Common myeloid progenitor, CD34-positive (primary cell): ENCODE measurements at regions not wholly inside any gene's neighbourhood (a gene's known extent, or its start where the extent isn't known, plus 50 kb on each side); places are given as distances from the start of the nearest gene placed in this dataset.

Experiments
- CTCF ChIA-PET: fragments of 350-600 bp; sonication (Branson Sonifier 250); formaldehyde crosslinking; loops from one replicate; lab custom pipeline; 2021; ENCODE audit warnings: antibody characterized with exemption; lab: Charles Lee
- POLR2A ChIA-PET: fragments of 350-600 bp; sonication (Branson Sonifier 250); formaldehyde crosslinking; loops from one replicate; lab custom pipeline; 2021; ENCODE audit warnings: antibody characterized with exemption; lab: Charles Lee
- DNase-seq, 3 donors: peaks; one replicate each; pipeline versions ENCODE4 v3.0.0 to v3.0.0-alpha.2; 2013
- H3K27ac ChIP-seq, 2 experiments: 1 replicate in 1 of 2; 2 replicates in 1 of 2; pipeline ENCODE4 v1.7.0; 2013; ENCODE audit warnings: inconsistent platforms in 2 of 2, low read length in 2 of 2, mild to moderate bottlenecking in 2 of 2, low read depth in 1 of 2, moderate library complexity in 1 of 2; ENCODE audit not compliant: severe bottlenecking in 2 of 2, insufficient read depth in 1 of 2, poor library complexity in 1 of 2
- H3K27me3 ChIP-seq, 5 experiments: replicated peaks in 2 of 5; 1 replicate in 3 of 5; 2 replicates in 2 of 5; pipeline versions ENCODE4 v1.6.1 to v1.7.0; 2013; ENCODE audit warnings: low read length in 4 of 5, mild to moderate bottlenecking in 2 of 5, moderate library complexity in 2 of 5, inconsistent platforms in 1 of 5; ENCODE audit not compliant: insufficient read depth in 5 of 5, control insufficient read depth in 4 of 5
- H3K36me3 ChIP-seq, 4 experiments: 1 replicate in 2 of 4; 2 replicates in 2 of 4; pipeline versions ENCODE4 v1.6.1 to v1.7.0; 2013; ENCODE audit warnings: low read length in 3 of 4, control low read depth in 1 of 4, mild to moderate bottlenecking in 1 of 4; ENCODE audit not compliant: control insufficient read depth in 4 of 4, insufficient read depth in 4 of 4
- H3K4me1 ChIP-seq, 4 experiments: 1 replicate in 3 of 4; 2 replicates in 1 of 4; pipeline versions ENCODE4 v1.6.1 to v1.7.1; 2013; ENCODE audit warnings: low read length in 3 of 4, mild to moderate bottlenecking in 3 of 4, control low read depth in 1 of 4, inconsistent platforms in 1 of 4, moderate library complexity in 1 of 4; ENCODE audit not compliant: control insufficient read depth in 4 of 4, insufficient read depth in 4 of 4; ENCODE audit errors: control extremely low read depth in 1 of 4
- H3K4me3 ChIP-seq, 7 experiments: 1 replicate in 4 of 7; 2 replicates in 3 of 7; pipeline versions ENCODE4 v1.5.1 to v1.7.0; 2013; ENCODE audit warnings: mild to moderate bottlenecking in 7 of 7, low read length in 6 of 7, moderate library complexity in 6 of 7, inconsistent platforms in 2 of 7, low read depth in 2 of 7, control low read depth in 1 of 7; ENCODE audit not compliant: insufficient read depth in 4 of 7, control insufficient read depth in 1 of 7; ENCODE audit errors: extremely low read depth in 1 of 7
- H3K9me3 ChIP-seq, 5 experiments: 1 replicate in 4 of 5; 2 replicates in 1 of 5; pipeline versions ENCODE4 v1.6.1 to v1.7.1; 2013; ENCODE audit warnings: low read length in 4 of 5, mild to moderate bottlenecking in 2 of 5, inconsistent platforms in 1 of 5, low read depth in 1 of 5, moderate library complexity in 1 of 5; ENCODE audit not compliant: control insufficient read depth in 4 of 5, insufficient read depth in 2 of 5; ENCODE audit errors: control extremely low read depth in 1 of 5
- WGBS: methylation state at CpG from one replicate; pipeline ENCODE4 v1.1.5; 2013; ENCODE audit not compliant: insufficient coverage; 5-methylcytosine and 5-hydroxymethylcytosine counted together

DNA sequence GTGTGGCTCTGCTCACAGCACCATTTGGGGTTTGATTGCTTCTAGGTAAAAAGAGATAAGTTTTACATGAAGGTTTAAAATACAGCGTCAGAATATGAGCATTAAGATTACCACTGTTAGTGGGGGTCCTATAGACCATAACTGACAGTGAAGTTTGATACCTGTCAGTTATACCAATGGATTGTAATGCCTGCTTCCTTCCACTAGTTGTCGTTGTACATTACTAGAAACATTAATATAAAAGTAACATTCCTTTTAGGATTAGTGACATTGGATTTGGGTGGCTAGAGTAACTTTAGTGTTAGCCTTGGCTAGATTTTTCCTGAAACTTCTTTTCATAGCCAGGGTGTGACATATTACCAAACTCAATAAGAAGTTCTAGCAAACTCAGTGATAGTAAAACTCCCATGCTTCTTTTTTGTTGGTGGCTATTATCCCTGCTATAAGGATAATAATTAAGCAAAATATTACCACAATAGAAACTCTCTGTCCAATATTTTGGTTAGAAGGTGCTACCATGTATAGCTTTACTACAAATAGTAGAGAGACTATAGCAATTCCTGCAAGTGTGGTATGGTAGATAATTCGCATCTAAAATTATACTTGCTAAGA, 57.1 kb downstream of the FAM181B start:
- ChIA-PET CTCF (interaction anchor here (1.2 to 1.5 kb wide), 2 partner anchors 19 to 21 kb away, joined by 3 to 7 read pairs; no protein-coding TSS in a partner anchor), POLR2A (no interaction called here)
- Histone ChIP-seq H3K4me1 (no peaks in the 10 kb centered on the region), H3K27me3 (peaks cover 0 to 3% (median 0%) of the 10 kb centered on the region in 5 experiments), H3K4me3 (no peak overlapping the region), H3K27ac (no peak overlapping the region), H3K9me3 (peaks cover 0 to 5% (median 0%) of the 10 kb centered on the region in 5 experiments), H3K36me3 (no peaks in the 10 kb centered on the region)
- no peak for DNase-seq
- no CpG with 5 or more reads among the region's 3 CpGs for WGBS

DNA sequence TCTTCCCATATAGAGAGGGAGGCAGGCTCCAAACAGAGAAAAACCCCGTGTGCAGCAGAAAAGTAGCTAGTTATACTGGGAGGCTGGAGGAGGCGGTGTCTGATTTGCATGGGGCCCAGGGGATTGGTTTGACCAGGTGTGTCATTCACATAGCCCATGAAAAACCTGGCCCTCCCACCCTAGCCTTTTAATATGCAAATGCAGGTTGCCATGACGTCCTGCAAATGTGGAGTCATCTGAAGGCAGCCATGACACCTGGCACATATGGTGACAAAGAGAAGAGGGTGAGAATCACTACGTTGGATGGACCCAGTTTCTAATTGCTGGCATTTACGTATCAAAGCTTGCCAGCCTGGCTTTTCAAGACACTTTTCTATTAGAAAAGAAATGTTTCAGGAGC, 57.8 kb downstream of the FAM181B start:
- H3K36me3 ChIP-seq, result no peaks in the 10 kb centered on the region
- no peaks in the 10 kb centered on the region for H3K27me3 ChIP-seq
- no peaks in the 10 kb centered on the region for H3K4me1 ChIP-seq
- CTCF ChIA-PET, result interaction anchor here (1.1 kb wide), 1 partner anchor 20 kb away, joined by 3 read pairs; no protein-coding TSS in a partner anchor
- no peak overlapping the region for H3K4me3 ChIP-seq
- POLR2A ChIA-PET, result no interaction called here
- H3K9me3 ChIP-seq, result no peaks in the 10 kb centered on the region
- no peak overlapping the region for H3K27ac ChIP-seq
- WGBS, result 72% methylated on average over 5 of the region's 5 CpGs
- no peak for DNase-seq

DNA sequence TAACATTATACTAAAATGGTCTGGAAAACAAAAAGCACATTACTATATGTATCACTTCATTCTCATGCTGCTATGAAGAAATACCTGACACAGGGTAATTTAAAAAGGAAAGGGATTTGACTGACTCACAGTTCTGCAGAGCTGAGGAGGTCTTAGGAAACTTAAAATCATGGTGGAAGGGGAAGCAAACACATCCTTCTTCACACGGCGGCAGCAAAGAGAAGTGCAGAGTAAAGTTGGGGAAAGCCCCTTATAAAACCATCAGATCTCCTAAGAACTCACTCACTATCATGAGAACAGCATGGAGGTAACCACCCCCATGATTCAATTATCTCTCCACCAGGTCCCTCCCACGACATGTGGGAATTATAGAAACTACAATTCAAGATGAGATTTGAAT, 60.0 kb downstream of the FAM181B start:
- Histone ChIP-seq H3K36me3 (no peaks in the 10 kb centered on the region), H3K27me3 (no peaks in the 10 kb centered on the region), H3K4me1 (no peaks in the 10 kb centered on the region), H3K9me3 (no peaks in the 10 kb centered on the region), H3K27ac (no peak overlapping the region), H3K4me3 (no peak overlapping the region)
- ChIA-PET CTCF (interaction anchor here (0.9 kb wide), 1 partner anchor 10 kb away, joined by 4 read pairs; no protein-coding TSS in a partner anchor), POLR2A (no interaction called here)
- DNase-seq, result no peak
- no CpG with 5 or more reads among the region's 3 CpGs for WGBS

DNA sequence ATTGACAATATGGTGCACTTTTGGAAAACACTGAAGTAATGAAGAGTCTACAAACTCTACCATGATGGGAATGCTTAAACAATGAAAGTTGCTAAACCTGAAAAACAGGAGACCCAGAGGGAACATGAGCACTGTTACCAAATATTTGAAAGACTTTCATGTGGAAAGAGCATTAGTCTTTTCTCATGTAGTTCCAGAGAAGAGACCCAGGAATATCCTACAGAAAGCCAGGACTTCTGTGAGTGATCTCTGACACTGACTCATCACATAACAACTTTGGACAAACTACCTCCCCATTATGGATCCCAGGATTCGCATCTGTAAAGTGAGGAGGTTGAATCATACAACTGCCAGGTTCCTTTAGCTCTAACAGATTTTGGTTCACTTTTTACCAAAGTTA, 62.2 kb downstream of the FAM181B start:
- POLR2A ChIA-PET, result no interaction called here
- no peaks in the 10 kb centered on the region for H3K9me3 ChIP-seq
- no peaks in the 10 kb centered on the region for H3K27me3 ChIP-seq
- H3K4me1 ChIP-seq, result no peaks in the 10 kb centered on the region
- H3K4me3 ChIP-seq, result no peak overlapping the region
- no peak overlapping the region for H3K27ac ChIP-seq
- no CpG with 5 or more reads among the region's 1 CpG for WGBS
- H3K36me3 ChIP-seq, result no peaks in the 10 kb centered on the region
- CTCF ChIA-PET, result interaction anchor here (1.0 to 1.3 kb wide), 2 partner anchors 24 kb away, joined by 4 read pairs; no protein-coding TSS in a partner anchor
- DNase-seq, result no peak

DNA sequence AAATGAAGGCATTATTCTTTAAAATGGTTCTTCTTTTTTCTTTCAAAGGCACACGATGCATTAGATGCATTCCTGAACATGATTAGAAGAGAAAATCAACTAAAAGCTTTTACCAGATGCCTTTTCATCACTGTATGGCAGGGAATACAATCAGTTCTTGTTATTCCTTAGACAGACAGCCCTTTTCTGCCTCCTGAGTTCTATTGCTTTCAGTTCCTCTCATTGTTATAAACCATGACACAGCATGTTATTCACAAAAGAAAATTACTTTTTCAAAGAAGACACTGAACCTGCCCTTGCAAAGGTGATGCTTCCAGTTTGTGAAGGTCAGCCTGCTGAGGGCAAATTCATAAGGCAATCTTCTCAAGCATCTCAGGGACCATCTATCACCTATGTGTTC, 70.1 kb downstream of the FAM181B start:
- Histone ChIP-seq H3K27ac (no peak overlapping the region), H3K4me3 (no peak overlapping the region), H3K9me3 (no peaks in the 10 kb centered on the region), H3K4me1 (no peaks in the 10 kb centered on the region), H3K27me3 (no peaks in the 10 kb centered on the region), H3K36me3 (no peaks in the 10 kb centered on the region)
- DNase-seq, result no peak
- WGBS, result 100% methylated on average over 1 of the region's 1 CpG
- POLR2A ChIA-PET, result no interaction called here
- CTCF ChIA-PET, result interaction anchor here (2.2 kb wide), 1 partner anchor 33 kb away, joined by 5 read pairs; no protein-coding TSS in a partner anchor

DNA sequence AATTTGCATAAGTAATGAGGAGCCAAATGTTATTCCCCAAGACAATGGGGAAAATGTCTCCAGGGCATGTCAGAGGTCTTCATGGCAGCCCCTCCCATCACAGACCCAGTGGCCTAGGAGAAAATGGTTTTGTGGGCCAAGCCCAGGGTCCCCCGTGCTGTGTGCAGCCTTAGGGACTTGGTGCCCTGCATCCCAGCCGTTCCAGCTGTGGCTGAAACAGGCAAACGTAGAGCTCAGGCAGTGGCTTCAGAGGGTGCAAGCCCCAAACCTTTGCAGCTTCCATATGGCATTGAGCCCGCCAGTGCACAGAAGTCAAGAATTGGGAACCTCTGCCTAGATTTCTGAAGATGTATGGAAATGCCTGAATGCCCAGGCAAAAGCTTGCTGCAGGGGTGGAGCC, 79.9 kb downstream of the FAM181B start:
- 94% methylated on average over 3 of the region's 4 CpGs for WGBS
- Histone ChIP-seq H3K36me3 (no peaks in the 10 kb centered on the region), H3K9me3 (no peaks in the 10 kb centered on the region), H3K4me1 (no peaks in the 10 kb centered on the region), H3K27me3 (peaks cover 0 to 3% (median 0%) of the 10 kb centered on the region in 5 experiments), H3K4me3 (no peak overlapping the region), H3K27ac (no peak overlapping the region)
- ChIA-PET CTCF (interaction anchor here (0.6 kb wide), 1 partner anchor 592 kb away, joined by 3 read pairs; no protein-coding TSS in a partner anchor), POLR2A (no interaction called here)
- no peak for DNase-seq

DNA sequence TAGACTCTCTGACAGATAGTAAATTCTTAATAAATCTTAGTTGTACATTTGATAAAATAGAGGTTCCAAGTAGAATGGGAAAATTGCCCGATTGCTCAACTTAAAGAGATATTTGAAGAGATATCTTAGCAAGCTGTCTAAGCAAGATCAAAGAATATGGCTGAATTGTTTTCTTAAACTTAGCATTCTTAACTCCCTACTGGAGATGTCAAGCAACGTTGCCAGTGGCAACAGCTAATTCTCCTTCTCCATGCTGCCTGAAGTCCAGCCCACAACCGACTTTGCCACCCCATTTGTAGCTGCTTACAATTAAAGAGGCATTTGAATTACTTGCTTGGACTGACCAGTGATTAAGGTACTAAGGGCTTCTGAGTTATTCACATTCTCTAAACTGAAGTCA, 94.4 kb downstream of the FAM181B start:
- DNase-seq, result no peak
- POLR2A ChIA-PET, result no interaction called here
- no peaks in the 10 kb centered on the region for H3K36me3 ChIP-seq
- no peak overlapping the region for H3K4me3 ChIP-seq
- H3K4me1 ChIP-seq, result no peaks in the 10 kb centered on the region
- H3K27ac ChIP-seq, result no peak overlapping the region
- CTCF ChIA-PET, result no interaction called here
- WGBS, result 60% methylated on average over 1 of the region's 3 CpGs
- no peaks in the 10 kb centered on the region for H3K27me3 ChIP-seq
- H3K9me3 ChIP-seq, result no peaks in the 10 kb centered on the region
